GM23338 (cell line): ENCODE measurements at regions not wholly inside any gene's neighbourhood (a gene's known extent, or its start where the extent isn't known, plus 50 kb on each side); places are given as distances from the start of the nearest gene placed in this dataset.

Experiments
- EZH2 ChIP-seq: fragments of 200-600 bp; sonication (generic); IDR thresholded peaks from one replicate; pipeline ENCODE4 v1.8.0; 2017; ENCODE audit warnings: antibody characterized with exemption, mild to moderate bottlenecking, low read depth; ENCODE audit not compliant: unreplicated experiment
- JUNB ChIP-seq: IDR thresholded peaks from one replicate; pipeline ENCODE4 v1.6.1; 2016; ENCODE audit warnings: antibody characterized with exemption; ENCODE audit not compliant: unreplicated experiment
- POLR2AphosphoS5 ChIP-seq: IDR thresholded peaks from 2 replicates; pipeline ENCODE4 v1.6.1; 2016; ENCODE audit warnings: antibody characterized with exemption, low read depth
- STAT1 ChIP-seq: IDR thresholded peaks from one replicate; pipeline ENCODE4 v1.6.1; 2016; ENCODE audit warnings: antibody characterized with exemption; ENCODE audit not compliant: unreplicated experiment
- TF ChIP-seq, protein P1 (sequence below), 2 experiments: fragments of 200-600 bp in 1 of 2; sonication (generic) in 1 of 2; conservative IDR thresholded peaks; 2 replicates each; pipeline versions ENCODE4 v1.5.1 to v1.6.1; 2016 to 2017; ENCODE audit warnings: antibody characterized with exemption in 2 of 2, low read depth in 2 of 2, mild to moderate bottlenecking in 2 of 2, moderate library complexity in 1 of 2
- TF ChIP-seq, protein P2 (sequence below): IDR thresholded peaks from one replicate; pipeline ENCODE4 v1.6.1; 2018; ENCODE audit warnings: antibody characterized with exemption; ENCODE audit not compliant: unreplicated experiment

DNA sequence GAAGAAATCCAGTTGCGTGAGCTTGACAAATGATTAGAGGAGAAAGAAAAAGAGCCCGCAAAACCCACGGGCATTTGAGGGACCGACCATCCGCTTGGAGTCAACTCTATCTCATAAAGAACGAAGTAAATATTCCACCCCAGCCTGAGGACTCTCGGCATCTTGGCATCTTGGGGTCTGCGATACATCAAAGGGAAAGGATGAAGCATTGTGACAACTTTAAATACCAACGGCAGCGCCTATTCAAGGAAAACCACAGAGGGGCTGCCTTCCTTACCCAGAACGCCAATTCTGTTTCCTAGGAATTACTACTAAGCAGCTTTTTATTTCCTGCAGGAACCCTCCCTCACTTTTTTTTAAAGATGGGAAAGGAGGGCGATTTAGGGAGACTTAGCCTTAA, 152.2 kb downstream of the FOXL1 start:
- TF ChIP-seq, protein P1, sequence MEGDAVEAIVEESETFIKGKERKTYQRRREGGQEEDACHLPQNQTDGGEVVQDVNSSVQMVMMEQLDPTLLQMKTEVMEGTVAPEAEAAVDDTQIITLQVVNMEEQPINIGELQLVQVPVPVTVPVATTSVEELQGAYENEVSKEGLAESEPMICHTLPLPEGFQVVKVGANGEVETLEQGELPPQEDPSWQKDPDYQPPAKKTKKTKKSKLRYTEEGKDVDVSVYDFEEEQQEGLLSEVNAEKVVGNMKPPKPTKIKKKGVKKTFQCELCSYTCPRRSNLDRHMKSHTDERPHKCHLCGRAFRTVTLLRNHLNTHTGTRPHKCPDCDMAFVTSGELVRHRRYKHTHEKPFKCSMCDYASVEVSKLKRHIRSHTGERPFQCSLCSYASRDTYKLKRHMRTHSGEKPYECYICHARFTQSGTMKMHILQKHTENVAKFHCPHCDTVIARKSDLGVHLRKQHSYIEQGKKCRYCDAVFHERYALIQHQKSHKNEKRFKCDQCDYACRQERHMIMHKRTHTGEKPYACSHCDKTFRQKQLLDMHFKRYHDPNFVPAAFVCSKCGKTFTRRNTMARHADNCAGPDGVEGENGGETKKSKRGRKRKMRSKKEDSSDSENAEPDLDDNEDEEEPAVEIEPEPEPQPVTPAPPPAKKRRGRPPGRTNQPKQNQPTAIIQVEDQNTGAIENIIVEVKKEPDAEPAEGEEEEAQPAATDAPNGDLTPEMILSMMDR (conservative IDR thresholded peaks at IDR 0.05; ENCODE audit: low read depth in 2 of 2), result no peak
- TF ChIP-seq POLR2AphosphoS5 (no peak), JUNB (no peak), STAT1 (no peak), EZH2 (no peak)
- TF ChIP-seq, protein P2, sequence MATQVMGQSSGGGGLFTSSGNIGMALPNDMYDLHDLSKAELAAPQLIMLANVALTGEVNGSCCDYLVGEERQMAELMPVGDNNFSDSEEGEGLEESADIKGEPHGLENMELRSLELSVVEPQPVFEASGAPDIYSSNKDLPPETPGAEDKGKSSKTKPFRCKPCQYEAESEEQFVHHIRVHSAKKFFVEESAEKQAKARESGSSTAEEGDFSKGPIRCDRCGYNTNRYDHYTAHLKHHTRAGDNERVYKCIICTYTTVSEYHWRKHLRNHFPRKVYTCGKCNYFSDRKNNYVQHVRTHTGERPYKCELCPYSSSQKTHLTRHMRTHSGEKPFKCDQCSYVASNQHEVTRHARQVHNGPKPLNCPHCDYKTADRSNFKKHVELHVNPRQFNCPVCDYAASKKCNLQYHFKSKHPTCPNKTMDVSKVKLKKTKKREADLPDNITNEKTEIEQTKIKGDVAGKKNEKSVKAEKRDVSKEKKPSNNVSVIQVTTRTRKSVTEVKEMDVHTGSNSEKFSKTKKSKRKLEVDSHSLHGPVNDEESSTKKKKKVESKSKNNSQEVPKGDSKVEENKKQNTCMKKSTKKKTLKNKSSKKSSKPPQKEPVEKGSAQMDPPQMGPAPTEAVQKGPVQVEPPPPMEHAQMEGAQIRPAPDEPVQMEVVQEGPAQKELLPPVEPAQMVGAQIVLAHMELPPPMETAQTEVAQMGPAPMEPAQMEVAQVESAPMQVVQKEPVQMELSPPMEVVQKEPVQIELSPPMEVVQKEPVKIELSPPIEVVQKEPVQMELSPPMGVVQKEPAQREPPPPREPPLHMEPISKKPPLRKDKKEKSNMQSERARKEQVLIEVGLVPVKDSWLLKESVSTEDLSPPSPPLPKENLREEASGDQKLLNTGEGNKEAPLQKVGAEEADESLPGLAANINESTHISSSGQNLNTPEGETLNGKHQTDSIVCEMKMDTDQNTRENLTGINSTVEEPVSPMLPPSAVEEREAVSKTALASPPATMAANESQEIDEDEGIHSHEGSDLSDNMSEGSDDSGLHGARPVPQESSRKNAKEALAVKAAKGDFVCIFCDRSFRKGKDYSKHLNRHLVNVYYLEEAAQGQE, result no peak
